Amniotic stem cell (primary cell): ENCODE measurements at regions not wholly inside any gene's neighbourhood (a gene's known extent, or its start where the extent isn't known, plus 50 kb on each side); places are given as distances from the start of the nearest gene placed in this dataset.
A peak's percentile ranks its signal among the peaks of the same experiment; 100 is the strongest.

Experiments
- DNase-seq: peaks from one replicate; lab custom pipeline; 2025; lab: John Stamatoyannopoulos, UW

DNA sequence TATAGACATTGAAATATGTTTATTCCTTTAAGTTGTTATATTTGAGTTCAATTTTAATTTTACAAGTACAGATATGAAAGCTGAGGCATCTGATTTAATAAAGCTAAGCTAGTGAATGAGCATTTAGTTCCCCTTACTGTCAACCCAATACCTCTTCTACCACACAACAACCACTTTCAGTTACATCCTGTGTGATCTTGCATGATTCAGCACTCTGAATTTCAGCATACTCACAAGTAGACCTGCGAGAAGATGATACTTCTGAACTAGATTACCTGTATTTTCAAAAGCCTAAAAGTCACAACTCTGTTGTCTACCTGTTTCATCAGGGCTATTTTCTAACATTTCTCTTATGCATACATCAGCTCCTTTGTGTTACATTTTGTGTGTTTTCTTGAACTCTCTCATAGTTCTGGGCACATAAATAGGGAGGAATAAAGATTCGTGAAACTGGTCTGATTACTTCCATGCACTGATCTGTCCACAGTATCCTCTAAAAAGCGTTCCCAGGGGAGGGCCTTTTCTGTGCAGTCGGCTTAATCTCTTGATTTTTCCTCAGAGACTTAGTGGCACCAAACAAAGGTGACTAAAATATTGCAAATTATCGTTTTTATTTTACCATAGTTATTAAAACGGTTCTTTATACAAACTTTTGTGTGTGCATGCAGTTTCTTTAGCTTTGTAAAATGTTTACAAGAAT, 2025.5 kb upstream of the NUDT12 start:
- no peak for DNase-seq

DNA sequence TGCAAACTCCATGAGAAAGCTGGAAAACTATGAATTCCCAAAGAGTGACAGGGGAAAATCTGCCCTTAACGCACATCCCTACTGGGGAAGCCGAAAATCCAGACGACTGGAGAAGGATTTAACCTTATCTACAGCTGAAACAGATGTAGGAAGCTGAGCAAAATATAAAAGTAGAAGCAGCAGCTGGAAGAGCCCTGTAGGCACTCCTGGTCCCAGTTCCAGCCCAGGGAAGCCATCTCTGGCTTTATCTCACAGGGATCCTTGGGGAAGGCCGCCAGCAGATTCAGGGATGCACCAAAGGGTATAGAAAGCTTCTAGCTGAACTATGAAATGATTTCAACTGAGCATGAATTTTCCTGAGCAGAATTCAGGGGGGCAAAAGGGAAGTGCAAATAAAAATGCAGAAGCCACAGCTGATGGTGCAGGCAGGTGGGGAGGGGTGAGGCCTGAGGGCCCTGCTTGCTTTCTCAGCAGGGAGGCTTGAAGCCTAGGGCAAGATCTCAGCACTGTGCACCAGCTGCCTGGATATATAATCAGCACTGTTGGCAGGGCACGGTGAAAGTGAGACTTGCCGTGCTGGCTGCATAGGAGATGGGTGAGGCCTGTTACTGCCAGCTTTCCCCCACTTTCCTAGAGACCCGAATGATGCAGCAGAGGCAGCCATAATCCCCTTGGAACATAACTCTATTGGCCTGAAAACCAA, 2019.5 kb upstream of the NUDT12 start:
- no peak for DNase-seq

DNA sequence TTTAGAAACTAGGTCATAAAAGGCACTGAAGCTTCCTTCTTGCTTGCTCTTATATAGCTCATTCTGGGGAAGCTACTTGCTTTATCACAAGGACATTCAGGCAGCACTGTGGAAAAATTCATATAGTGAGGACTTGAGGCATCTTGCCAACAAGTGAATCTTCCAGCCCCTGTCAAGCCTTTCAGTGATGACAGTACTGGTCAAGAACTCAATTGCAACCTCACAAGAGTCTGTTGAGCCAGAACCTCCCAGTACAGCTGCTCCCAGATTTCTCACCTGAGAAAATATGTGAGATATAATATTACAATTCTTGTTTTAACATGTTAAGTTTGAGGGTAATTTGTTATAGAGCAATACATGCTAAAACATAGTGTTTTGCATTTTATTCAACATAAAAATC, 2011.0 kb upstream of the NUDT12 start:
- no peak for DNase-seq

DNA sequence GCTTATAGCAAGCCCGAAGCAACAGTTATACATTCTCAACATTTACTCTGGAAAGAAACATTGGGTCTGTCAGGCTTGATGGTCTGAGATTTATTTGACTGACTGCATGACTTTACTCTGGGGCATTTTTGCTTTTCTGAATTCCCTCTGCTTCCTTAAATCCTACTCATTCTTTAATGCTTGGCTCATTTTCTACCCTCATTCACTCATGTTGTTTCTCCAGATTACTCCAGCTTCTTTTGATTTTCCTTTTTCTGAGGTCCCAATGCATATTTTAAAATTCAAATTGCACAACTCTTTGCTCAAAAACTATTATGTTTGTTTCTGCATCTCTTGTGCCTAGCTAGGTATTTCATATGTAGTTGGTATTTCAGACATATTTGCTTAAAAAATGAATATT, 2002.9 kb upstream of the NUDT12 start:
- DNase-seq = no peak

DNA sequence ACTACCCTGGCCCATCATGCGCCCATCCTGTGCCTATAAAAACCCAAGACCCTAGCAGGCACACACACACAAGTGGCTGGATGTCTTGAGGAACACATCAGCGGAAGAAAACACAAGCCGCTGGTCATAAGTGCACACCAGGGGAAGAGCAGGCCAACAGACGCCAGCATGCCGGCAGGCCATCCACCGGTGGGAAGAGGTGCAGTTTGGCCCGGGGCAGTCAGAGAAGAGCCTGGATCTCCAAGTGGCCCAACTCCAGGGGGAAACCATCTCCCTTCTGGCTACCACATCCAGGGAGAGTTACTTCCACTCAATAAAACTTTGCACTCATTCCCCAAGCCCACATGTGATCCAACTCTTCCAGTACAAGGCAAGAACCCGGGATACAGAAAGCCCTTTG, 2001.3 kb upstream of the NUDT12 start:
- no peak for DNase-seq

DNA sequence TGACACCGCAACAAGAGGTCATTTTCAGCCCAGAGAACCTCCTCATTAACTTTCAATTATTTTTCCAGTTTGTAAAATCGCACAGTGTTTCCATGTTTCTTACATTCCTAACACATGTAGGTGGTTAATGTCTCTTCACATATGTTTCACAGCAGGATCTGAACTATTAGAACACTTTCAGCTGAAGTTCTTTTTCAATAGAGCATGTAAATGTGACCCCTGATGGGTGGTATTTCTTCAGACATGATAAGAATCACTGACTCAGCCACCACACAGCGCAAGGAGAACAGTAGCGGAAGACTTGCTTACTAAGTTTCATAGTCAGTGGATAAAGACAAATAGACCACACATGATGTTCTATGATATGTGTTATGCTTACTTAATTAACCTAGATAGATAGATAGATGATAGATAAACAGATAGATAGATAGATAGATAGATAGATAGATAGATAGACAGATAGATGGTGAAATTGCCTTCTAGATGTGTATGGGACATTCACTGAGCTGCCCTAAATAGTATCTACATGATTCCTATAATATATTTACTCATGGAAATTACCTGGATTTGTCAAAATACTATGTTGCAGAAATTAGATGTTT, 1992.1 kb upstream of the NUDT12 start:
- no peak for DNase-seq

DNA sequence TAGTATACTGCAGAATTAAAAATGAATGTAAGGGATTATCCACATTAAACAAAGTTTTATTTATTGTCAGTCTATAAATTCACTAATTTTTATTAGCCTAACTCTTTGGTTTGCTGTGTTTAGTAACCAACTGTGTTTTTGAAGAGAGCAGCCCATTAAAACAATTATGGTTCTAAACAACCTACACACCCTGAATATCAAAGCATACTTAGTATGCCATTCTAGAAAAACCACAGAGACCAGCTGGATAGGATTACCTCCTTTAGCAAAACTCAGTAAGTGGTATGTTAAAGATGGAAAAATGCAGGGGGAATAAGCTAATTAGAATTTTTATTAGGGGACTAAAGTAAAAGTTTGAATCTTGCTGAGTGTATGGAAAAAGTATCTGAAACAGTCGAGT, 1981.7 kb upstream of the NUDT12 start:
- DNase-seq = no peak

DNA sequence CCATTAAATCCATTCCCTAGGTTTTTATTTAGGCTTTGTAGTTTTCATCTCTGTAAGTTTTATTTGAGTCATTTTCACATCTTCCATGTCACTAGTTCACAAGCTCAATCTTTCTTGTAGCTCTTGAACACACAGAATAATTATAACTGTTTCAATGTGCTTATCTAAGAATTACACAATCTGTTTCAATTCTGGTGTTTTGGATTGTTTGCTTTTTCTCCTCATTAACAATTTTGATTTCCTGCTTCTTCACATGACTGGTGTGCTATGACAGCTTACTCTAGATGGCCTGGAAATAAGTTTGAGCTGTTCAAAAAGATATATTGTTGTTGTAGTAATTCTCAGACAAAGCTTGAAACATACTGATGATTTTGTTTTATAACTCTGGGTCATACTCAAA, 1974.1 kb upstream of the NUDT12 start:
- no peak for DNase-seq

DNA sequence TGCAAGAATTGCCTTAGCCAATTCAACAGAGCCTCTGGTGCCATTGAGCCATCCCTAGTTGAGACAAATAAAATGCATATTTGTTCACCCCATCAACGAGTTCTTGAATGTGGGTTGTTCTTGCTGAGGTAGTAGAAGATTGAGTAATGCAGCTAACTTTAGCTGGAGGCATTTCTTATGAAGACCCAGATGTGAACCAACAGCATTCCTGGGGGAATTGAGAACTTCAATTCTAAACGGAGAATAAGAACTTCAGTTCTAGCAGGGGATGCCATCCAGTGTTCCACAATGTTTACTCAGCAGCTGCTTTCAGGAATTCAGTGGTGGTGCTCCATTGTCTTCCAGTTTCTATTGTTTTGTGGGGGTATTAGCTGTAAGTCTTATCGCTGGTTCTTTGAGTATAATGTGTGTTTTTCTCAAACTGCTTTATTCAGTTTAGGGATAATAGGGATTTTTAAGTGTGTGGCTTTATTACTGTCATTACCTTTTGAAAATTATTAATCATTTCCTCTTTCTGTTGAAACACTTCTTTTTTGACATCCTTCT, 1968.2 kb upstream of the NUDT12 start:
- DNase-seq = no peak

DNA sequence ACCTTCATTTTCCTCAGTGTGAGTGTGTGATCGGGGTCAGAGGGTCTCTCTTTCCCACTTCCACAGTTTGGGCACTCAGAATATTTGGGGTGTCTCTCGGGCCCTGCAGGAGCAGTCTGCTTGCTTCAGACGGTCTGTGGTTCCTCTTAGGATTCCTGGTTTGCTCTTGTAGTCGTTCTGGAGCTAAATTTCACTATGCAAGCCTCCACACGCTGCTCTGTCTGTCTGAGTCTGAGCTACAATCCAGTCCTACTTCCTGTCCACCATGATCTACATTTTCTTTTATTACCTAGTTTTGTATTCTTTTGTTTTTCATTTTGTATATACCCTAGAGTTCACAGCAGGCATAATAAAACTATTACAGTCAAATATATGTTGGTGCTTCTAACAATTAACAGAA, 1967.3 kb upstream of the NUDT12 start:
- no peak for DNase-seq

DNA sequence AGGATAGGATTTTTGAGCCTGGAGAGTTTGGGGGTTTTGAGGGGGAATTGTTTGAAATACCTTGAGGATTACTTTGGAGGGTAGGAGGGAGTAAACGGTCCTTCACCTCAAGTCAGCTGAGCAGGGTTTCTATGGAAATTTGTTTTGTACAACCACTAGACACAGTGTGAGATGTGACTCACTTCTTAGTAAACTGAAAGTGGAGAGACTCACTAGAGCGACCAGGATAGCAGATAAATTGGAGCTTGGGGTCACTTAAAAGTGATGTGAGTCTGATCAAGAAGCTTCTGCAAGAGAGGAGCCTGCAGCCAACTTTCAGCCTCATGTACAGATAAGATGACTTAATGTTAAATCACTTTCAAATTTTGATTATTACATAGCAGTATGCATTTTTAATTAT, 1945.9 kb upstream of the NUDT12 start:
- no peak for DNase-seq

DNA sequence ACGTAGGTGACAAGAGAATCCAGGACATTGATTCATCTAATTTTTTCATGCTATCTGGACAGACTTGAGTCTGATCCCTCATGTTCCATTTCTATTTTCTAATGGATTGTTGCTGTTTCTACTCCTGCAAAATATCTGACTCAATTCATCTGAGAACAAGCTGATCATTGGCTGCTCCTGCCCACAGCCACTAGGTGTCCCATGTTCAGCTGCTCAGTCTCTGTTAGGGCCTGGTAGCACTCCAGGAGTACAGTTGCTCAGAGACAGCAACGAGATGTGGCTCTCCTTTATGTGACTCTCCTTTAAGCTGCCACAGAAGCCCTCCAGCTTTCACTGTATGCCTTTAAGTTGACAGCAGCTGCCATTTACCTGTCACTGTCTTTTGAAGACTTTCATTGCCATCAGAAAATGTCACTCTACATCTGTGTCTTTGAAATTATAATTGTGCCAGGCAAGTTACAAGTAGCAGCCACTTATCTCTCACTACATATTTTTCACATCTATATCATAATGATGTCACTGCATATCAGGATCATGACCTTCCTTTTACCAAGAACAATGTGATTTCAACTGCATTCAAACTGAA, 1944.2 kb upstream of the NUDT12 start:
- no peak for DNase-seq

DNA sequence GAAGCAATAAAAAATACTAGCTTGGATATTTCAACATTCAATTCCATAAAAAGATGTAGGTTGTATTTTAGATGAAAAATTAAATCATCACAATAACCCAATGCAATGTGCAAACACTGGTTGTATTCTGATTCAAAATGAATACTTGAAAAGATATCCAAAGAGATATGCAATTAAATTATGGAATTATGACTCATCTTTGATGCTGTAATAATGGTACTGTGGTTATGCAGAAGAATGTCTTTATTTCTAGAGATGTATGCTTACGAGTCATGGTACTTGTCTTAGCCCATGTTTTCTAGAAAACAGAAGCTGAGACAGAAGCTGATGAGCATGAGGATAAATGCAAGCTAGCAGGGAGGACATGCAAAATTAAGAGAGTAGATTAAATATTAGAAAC, 1941.4 kb upstream of the NUDT12 start:
- DNase-seq = no peak

DNA sequence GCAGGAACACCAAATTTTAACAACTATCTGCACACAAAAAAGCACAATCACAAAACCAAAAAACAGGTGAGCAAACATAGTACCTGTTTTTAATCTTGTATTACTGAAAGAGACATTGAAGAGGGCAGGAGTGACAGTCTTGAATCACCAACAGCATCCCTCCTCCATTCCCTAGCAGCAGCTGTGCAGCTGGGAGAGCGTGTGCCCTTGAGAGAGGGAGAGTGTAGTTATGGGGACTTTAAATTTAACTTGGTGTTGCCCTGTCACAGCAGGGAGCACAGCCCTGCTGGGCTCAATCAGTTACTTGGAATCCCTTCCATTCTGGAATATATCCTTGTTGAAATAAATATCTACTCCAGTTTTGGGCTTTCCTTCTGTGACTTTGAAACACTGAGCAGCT, 1938.7 kb upstream of the NUDT12 start:
- no peak for DNase-seq

DNA sequence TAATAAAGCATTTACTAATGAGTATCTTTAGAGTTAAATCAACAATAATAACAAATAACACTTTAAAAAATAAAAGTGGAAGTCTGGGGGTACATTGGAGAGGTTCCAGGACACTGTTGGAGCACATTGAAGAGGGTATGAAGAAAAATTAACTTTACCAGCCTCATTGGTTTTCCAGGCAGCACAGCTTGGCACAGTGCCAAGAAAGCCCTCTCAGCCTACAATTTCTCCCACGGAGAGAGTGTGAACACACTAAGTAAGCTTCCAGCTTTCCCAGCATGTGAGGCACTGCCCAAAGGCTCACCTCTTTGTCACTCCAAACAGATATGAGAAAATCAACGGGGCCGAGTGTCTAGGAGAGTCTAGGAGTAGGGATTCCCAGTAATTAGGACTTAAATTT, 1912.8 kb upstream of the NUDT12 start:
- DNase-seq = no peak

DNA sequence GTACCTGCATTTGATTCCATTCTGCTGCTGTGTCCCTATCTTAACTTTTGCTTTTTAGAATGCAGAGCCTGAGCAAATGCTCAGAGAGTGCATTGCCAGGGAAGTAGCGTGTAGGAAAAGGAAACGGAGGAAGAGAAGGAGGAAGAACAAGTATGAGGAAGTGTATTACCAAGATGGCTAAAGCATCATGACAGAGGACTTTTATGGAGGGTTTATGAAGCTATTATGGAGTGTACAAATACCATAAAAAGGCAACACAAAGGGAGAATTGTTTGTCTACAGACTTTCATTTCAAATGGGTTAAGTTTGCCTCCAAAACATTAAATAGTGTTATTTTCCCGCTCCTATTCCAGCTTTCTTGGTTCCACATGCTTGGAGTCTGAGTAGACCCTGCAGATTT, 1899.8 kb upstream of the NUDT12 start:
- no peak for DNase-seq

DNA sequence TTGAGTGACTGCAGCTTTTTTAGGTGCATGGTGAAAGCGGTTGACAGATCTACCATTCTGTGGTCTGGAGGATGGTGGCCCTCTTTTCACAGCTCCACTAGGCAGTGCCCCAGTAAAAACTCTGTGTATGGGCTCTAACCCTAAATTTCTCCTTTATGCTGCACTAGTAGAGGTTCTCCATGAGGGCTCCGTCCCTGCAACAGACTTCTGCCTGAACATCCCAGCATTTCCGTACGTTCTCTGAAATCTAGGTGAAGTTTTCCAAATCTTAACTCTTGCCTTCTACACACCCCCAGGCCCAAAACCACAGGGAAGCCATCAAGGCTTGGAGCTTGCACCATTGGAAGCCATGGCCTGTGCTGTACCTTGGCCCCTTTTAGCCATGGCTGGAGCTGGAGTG, 1898.1 kb upstream of the NUDT12 start:
- no peak for DNase-seq

DNA sequence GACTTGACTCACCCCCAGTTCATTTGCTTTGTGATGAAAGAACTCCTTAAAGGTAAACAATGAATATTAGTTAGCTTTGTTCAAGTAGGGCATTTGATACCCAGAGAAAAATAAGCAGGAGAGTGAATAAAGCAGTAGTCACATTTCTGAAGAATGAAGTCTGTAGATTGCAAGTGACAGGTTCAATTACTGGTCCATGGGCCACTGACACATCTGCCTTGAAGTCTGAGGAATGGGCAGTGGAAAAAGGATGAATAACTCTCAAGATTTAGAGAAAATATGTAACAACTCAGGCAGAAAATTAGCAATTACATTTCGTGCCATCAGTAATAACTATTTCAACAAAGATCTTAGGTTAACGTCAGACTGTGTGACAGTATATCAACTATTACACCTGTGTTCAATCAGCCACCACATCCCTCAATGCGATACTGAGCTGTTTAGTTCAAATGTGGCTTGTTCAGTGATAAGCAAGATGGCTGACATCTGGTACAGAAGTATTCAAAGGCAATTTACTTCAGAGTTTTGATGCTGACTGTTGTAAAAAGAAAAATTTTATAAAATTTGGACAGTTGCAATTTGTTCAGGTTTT, 1890.7 kb upstream of the NUDT12 start:
- no peak for DNase-seq

DNA sequence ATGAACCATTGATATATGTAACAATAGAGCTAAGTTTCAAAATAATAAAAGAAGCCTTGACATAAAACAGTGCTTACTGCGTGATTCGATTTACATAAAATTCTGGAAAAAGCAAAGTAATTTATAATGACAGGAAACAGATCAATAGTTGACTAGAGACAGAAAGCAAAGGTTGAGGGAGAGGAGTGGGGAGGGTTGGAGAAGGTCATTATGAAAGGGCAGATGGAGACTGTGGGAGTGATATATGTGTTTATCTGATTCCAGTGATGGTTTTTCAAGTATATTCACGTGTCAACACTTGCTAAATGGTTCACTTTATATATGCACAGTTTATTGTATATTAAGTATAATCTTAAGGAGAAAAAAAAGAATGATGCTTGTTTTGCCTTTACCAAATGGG, 1885.7 kb upstream of the NUDT12 start:
- DNase-seq = no peak

DNA sequence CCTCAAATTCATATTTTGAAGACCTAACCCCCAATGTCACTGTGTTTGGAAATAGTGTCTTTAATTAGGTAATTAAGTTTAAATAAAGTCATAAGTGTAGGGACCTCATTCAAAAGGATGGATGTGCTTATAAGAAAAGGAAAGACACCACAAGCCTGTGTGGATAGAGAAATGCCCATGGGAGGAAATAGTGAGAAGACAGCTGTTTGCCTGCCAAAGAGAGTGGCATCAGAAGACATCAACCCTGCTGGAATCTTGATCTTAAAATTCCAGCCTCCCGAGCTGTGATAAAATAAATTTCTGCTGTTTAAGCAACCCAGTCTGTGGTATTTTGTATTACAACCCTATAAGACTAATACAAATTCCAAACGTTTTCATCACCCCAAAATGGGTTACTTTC, 1867.9 kb upstream of the NUDT12 start:
- no peak for DNase-seq

DNA sequence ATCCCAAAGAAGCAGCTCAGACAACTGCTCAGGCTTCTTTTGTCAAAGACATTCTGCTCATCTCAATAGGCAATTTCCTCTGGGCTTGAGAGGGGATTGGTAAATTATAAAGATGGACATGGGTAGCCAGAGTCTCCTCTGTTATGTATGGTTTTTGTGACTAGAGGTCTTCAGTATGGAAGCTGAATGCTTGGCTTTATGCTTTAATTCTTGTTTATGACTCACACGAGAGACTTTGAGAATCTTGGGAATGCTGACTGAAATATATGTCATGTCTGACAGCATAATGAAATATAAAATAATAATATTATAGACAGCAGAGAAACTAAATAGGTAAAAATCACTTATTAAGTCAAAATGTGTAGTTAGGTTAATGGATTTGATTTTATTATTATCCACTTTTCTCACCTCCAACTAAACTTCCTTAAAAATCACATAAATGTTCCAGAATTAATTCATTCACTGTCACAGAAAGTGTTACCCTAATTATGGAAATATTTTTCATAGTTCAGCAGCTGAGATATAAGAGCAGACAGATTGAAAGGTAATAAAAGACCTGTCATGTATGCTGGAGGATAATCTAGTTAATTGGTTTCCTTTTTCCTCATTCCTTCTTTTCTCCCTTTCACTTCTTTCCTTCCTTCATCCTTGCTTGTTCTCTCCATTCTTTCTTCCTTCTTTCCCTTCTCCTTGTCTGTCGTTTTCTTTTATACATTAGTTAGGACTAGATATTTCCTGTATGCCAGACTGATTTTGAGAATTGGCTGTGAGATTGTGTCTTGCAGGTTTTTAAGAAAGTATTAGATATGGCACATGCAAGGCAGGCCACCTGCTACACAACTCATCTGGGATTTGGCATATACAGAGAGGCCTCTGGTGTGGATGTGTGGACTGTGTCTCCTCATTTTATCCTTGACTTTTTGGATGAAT, 1866.1 kb upstream of the NUDT12 start:
- DNase-seq = peak; percentile 1
